H1 (cell line): ENCODE measurements at regions not wholly inside any gene's neighbourhood (a gene's known extent, or its start where the extent isn't known, plus 50 kb on each side); places are given as distances from the start of the nearest gene placed in this dataset.

Source experiments
- CBX8 ChIP-seq: fragments of 300-800, 300-1000 bp; sonication (generic); IDR thresholded peaks from 2 replicates; pipeline ENCODE4 v1.7.1; 2016; ENCODE audit warnings: low read depth, low read length, borderline replicate concordance
- CHD2 ChIP-seq: IDR thresholded peaks from 2 replicates; pipeline ENCODE4 v1.6.1; 2012; ENCODE audit warnings: low read length, improper control_type of control experiment
- GTF2F1 ChIP-seq: IDR thresholded peaks from 2 replicates; pipeline ENCODE4 v1.6.1; 2012; ENCODE audit warnings: low read depth, low read length, improper control_type of control experiment, borderline replicate concordance
- KDM5A ChIP-seq: fragments of 200-600 bp; IDR thresholded peaks from 2 replicates; pipeline ENCODE4 v1.7.1; 2012; ENCODE audit warnings: mild to moderate bottlenecking, low read length, inconsistent platforms, mixed read lengths
- NRF1 ChIP-seq: IDR thresholded peaks from 2 replicates; pipeline ENCODE4 v1.6.1; 2011; ENCODE audit warnings: mild to moderate bottlenecking, low read depth, low read length, improper control_type of control experiment
- POLR2AphosphoS5 ChIP-seq: IDR thresholded peaks from 2 replicates; pipeline ENCODE4 v1.6.1; 2011; ENCODE audit warnings: low read depth, low read length
- RBBP5 ChIP-seq: IDR thresholded peaks from 2 replicates; pipeline ENCODE4 v1.7.1; 2012; ENCODE audit warnings: low read depth, mild to moderate bottlenecking, inconsistent platforms, low read length, moderate library complexity, borderline replicate concordance
- SIN3A ChIP-seq, 2 experiments: IDR thresholded peaks in 1 of 2; conservative IDR thresholded peaks in 1 of 2; 2 replicates each; pipeline ENCODE4 v1.6.1; 2011 to 2012; ENCODE audit warnings: low read length in 2 of 2, improper control_type of control experiment in 1 of 2, low read depth in 1 of 2, mild to moderate bottlenecking in 1 of 2
- SP1 ChIP-seq: IDR thresholded peaks from 2 replicates; pipeline ENCODE4 v1.6.1; 2011; ENCODE audit warnings: low read depth, low read length
- SP4 ChIP-seq: IDR thresholded peaks from 2 replicates; pipeline ENCODE4 v1.6.1; 2012; ENCODE audit warnings: low read length, inconsistent platforms
- TAF1 ChIP-seq: IDR thresholded peaks from 2 replicates; pipeline ENCODE4 v1.6.1; 2011; ENCODE audit warnings: mild to moderate bottlenecking, low read depth, low read length
- TEAD4 ChIP-seq: IDR thresholded peaks from 2 replicates; pipeline ENCODE4 v1.6.1; 2012; ENCODE audit warnings: low read depth, low read length, inconsistent platforms, mixed read lengths
- TF ChIP-seq, protein P1 (sequence below): fragments of 300-600 bp; sonication (generic); IDR thresholded peaks from 2 replicates; pipeline ENCODE4 v1.7.1; 2012; ENCODE audit warnings: low read length, moderate library complexity, mild to moderate bottlenecking, inconsistent platforms; ENCODE audit not compliant: insufficient replicate concordance
- TF ChIP-seq, protein P2 (sequence below): IDR thresholded peaks from 2 replicates; pipeline ENCODE4 v1.6.1; 2012; ENCODE audit warnings: inconsistent platforms

DNA sequence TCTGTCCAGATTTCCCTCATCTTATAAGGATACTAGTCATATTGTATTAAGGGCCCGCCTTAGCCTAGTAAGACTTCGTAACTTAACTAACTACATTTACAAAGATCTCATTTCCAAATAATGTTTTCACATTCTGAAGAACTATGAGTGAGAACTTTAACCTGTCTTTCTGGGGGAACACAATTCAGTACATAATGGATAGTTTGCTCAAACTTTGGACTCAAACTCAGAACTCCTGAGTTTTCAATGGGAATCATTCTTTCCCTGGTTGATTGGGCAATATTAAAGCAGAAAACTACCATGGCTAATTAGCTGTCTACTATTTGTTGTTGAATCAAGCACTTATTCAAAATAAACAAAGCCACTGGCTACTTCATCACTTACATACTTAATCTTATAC, 522.9 kb downstream of the REEP3 start (continued):
- TF ChIP-seq, protein P1, sequence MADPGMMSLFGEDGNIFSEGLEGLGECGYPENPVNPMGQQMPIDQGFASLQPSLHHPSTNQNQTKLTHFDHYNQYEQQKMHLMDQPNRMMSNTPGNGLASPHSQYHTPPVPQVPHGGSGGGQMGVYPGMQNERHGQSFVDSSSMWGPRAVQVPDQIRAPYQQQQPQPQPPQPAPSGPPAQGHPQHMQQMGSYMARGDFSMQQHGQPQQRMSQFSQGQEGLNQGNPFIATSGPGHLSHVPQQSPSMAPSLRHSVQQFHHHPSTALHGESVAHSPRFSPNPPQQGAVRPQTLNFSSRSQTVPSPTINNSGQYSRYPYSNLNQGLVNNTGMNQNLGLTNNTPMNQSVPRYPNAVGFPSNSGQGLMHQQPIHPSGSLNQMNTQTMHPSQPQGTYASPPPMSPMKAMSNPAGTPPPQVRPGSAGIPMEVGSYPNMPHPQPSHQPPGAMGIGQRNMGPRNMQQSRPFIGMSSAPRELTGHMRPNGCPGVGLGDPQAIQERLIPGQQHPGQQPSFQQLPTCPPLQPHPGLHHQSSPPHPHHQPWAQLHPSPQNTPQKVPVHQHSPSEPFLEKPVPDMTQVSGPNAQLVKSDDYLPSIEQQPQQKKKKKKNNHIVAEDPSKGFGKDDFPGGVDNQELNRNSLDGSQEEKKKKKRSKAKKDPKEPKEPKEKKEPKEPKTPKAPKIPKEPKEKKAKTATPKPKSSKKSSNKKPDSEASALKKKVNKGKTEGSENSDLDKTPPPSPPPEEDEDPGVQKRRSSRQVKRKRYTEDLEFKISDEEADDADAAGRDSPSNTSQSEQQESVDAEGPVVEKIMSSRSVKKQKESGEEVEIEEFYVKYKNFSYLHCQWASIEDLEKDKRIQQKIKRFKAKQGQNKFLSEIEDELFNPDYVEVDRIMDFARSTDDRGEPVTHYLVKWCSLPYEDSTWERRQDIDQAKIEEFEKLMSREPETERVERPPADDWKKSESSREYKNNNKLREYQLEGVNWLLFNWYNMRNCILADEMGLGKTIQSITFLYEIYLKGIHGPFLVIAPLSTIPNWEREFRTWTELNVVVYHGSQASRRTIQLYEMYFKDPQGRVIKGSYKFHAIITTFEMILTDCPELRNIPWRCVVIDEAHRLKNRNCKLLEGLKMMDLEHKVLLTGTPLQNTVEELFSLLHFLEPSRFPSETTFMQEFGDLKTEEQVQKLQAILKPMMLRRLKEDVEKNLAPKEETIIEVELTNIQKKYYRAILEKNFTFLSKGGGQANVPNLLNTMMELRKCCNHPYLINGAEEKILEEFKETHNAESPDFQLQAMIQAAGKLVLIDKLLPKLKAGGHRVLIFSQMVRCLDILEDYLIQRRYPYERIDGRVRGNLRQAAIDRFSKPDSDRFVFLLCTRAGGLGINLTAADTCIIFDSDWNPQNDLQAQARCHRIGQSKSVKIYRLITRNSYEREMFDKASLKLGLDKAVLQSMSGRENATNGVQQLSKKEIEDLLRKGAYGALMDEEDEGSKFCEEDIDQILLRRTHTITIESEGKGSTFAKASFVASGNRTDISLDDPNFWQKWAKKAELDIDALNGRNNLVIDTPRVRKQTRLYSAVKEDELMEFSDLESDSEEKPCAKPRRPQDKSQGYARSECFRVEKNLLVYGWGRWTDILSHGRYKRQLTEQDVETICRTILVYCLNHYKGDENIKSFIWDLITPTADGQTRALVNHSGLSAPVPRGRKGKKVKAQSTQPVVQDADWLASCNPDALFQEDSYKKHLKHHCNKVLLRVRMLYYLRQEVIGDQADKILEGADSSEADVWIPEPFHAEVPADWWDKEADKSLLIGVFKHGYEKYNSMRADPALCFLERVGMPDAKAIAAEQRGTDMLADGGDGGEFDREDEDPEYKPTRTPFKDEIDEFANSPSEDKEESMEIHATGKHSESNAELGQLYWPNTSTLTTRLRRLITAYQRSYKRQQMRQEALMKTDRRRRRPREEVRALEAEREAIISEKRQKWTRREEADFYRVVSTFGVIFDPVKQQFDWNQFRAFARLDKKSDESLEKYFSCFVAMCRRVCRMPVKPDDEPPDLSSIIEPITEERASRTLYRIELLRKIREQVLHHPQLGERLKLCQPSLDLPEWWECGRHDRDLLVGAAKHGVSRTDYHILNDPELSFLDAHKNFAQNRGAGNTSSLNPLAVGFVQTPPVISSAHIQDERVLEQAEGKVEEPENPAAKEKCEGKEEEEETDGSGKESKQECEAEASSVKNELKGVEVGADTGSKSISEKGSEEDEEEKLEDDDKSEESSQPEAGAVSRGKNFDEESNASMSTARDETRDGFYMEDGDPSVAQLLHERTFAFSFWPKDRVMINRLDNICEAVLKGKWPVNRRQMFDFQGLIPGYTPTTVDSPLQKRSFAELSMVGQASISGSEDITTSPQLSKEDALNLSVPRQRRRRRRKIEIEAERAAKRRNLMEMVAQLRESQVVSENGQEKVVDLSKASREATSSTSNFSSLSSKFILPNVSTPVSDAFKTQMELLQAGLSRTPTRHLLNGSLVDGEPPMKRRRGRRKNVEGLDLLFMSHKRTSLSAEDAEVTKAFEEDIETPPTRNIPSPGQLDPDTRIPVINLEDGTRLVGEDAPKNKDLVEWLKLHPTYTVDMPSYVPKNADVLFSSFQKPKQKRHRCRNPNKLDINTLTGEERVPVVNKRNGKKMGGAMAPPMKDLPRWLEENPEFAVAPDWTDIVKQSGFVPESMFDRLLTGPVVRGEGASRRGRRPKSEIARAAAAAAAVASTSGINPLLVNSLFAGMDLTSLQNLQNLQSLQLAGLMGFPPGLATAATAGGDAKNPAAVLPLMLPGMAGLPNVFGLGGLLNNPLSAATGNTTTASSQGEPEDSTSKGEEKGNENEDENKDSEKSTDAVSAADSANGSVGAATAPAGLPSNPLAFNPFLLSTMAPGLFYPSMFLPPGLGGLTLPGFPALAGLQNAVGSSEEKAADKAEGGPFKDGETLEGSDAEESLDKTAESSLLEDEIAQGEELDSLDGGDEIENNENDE = no peak
- TF ChIP-seq, protein P2, sequence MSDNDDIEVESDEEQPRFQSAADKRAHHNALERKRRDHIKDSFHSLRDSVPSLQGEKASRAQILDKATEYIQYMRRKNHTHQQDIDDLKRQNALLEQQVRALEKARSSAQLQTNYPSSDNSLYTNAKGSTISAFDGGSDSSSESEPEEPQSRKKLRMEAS = no peak
- TF ChIP-seq KDM5A = no peak
- TF ChIP-seq SIN3A (conservative IDR thresholded peaks at IDR 0.05 in 1 of 2, IDR thresholded peaks at IDR 0.05 in 1 of 2; ENCODE audit: low read depth in 1 of 2, low read length in 2 of 2) = no peak
- TF ChIP-seq TEAD4 = no peak
- no peak for TF ChIP-seq SP4
- no peak for TF ChIP-seq SP1
- no peak for TF ChIP-seq POLR2AphosphoS5
- TF ChIP-seq CBX8 = no peak
- TF ChIP-seq NRF1 = no peak
- no peak for TF ChIP-seq TAF1
- TF ChIP-seq GTF2F1 = no peak
- TF ChIP-seq CHD2 = no peak
- no peak for TF ChIP-seq RBBP5
